Fibroblast of lung (primary cell): ENCODE measurements at regions not wholly inside any gene's neighbourhood (a gene's known extent, or its start where the extent isn't known, plus 50 kb on each side); places are given as distances from the start of the nearest gene placed in this dataset.

Experiments used
- DNase-seq, 2 donors: peaks; one replicate each; pipeline versions ENCODE4 v3.0.0 to v3.0.0-alpha.2; 2010; ENCODE audit warnings: low read depth in 2 of 2
- H2AFZ ChIP-seq: 2 replicates; pipeline ENCODE4 v1.5.1; 2012; ENCODE audit warnings: low read length, control low read depth, inconsistent platforms
- H3K27ac ChIP-seq: 2 replicates; pipeline ENCODE4 v1.5.1; 2011; ENCODE audit warnings: low read length, control low read depth; ENCODE audit not compliant: insufficient read depth
- H3K27me3 ChIP-seq: 2 replicates; pipeline ENCODE4 v1.5.1; 2011; ENCODE audit warnings: mild to moderate bottlenecking, low read length; ENCODE audit not compliant: control insufficient read depth, insufficient read depth
- H3K36me3 ChIP-seq: 2 replicates; pipeline ENCODE4 v1.5.1; 2011; ENCODE audit warnings: low read length; ENCODE audit not compliant: control insufficient read depth, insufficient read depth
- H3K4me1 ChIP-seq: 2 replicates; pipeline ENCODE4 v1.5.1; 2011; ENCODE audit warnings: low read length; ENCODE audit not compliant: control insufficient read depth, insufficient read depth; ENCODE audit errors: extremely low read depth
- H3K4me2 ChIP-seq: 2 replicates; pipeline ENCODE4 v1.5.1; 2011; ENCODE audit warnings: low read length, control low read depth; ENCODE audit not compliant: insufficient read depth; ENCODE audit errors: extremely low read depth
- H3K4me3 ChIP-seq, 4 experiments: fragments of 200-600 bp in 1 of 4; sonication (generic) in 1 of 4; replicated peaks in 1 of 4; 2 replicates each; pipeline ENCODE4 v1.5.1; 2011 to 2016; ENCODE audit warnings: low read length in 4 of 4, low read depth in 3 of 4, mild to moderate bottlenecking in 3 of 4, control low read depth in 2 of 4, inconsistent platforms in 1 of 4, mixed read lengths in 1 of 4; ENCODE audit not compliant: insufficient read depth in 1 of 4; ENCODE audit errors: control extremely low read depth in 1 of 4
- H3K79me2 ChIP-seq: 2 replicates; pipeline ENCODE4 v1.5.1; 2012; ENCODE audit warnings: mild to moderate bottlenecking, low read length, inconsistent platforms; ENCODE audit not compliant: control insufficient read depth, insufficient read depth
- H3K9ac ChIP-seq: 2 replicates; pipeline ENCODE4 v1.5.1; 2011; ENCODE audit warnings: mild to moderate bottlenecking, low read length, control low read depth; ENCODE audit not compliant: insufficient read depth
- H3K9me3 ChIP-seq: 2 replicates; pipeline ENCODE4 v1.5.1; 2012; ENCODE audit warnings: low read depth, low read length; ENCODE audit not compliant: control insufficient read depth, insufficient read depth
- H4K20me1 ChIP-seq: 2 replicates; pipeline ENCODE4 v1.5.1; 2011; ENCODE audit warnings: low read length; ENCODE audit not compliant: control insufficient read depth, insufficient read depth; ENCODE audit errors: extremely low read depth
- CTCF ChIP-seq, 2 donors: IDR thresholded peaks in 1 of 2; conservative IDR thresholded peaks in 1 of 2; 1 replicate in 1 of 2; 2 replicates in 1 of 2; pipeline ENCODE4 v1.5.1; 2011 to 2012; ENCODE audit warnings: low read length in 2 of 2, control low read depth in 1 of 2, inconsistent platforms in 1 of 2, low read depth in 1 of 2, mild to moderate bottlenecking in 1 of 2
- EZH2 ChIP-seq: IDR thresholded peaks from 2 replicates; pipeline ENCODE4 v1.5.1; 2012; ENCODE audit warnings: low read length, control low read depth, mild to moderate bottlenecking; ENCODE audit errors: missing control alignments

- H4K20me1 ChIP-seq = no peaks in the 10 kb centered on the region
- no peak overlapping the region for H3K4me3 ChIP-seq
- peaks cover 2% of the 10 kb centered on the region for H3K4me1 ChIP-seq
- H3K27ac ChIP-seq = no peak overlapping the region
- H3K4me2 ChIP-seq = no peak overlapping the region
- TF ChIP-seq EZH2 (no peak), CTCF (conservative IDR thresholded peaks at IDR 0.05 in 1 of 2, IDR thresholded peaks at IDR 0.05 in 1 of 2; ENCODE audit: low read depth in 1 of 2, low read length in 2 of 2) (no peak)
- no peaks in the 10 kb centered on the region for H3K79me2 ChIP-seq
- H3K36me3 ChIP-seq = no peaks in the 10 kb centered on the region
- no peaks in the 10 kb centered on the region for H3K9me3 ChIP-seq
- H3K9ac ChIP-seq = no peak overlapping the region
- no peaks in the 10 kb centered on the region for H3K27me3 ChIP-seq
- no peak overlapping the region for H2AFZ ChIP-seq
- no peak for DNase-seq
Observed at GRCh38 chr21:28332796-28333195, 659.9 kb downstream of the LTN1 start.

GRCh38 chr21:28325618-28326017 is 667.1 kb downstream of the LTN1 start:
- H3K4me1 ChIP-seq = no peaks in the 10 kb centered on the region
- no peaks in the 10 kb centered on the region for H3K79me2 ChIP-seq
- no peak overlapping the region for H3K4me3 ChIP-seq
- no peak for TF ChIP-seq CTCF (conservative IDR thresholded peaks at IDR 0.05 in 1 of 2, IDR thresholded peaks at IDR 0.05 in 1 of 2; ENCODE audit: low read depth in 1 of 2, low read length in 2 of 2)
- TF ChIP-seq EZH2 = no peak
- DNase-seq = no peak
- no peak overlapping the region for H3K9ac ChIP-seq
- no peak overlapping the region for H3K27ac ChIP-seq
- no peaks in the 10 kb centered on the region for H3K27me3 ChIP-seq
- H3K36me3 ChIP-seq = no peaks in the 10 kb centered on the region
- no peaks in the 10 kb centered on the region for H3K9me3 ChIP-seq
- H2AFZ ChIP-seq = no peak overlapping the region
- H3K4me2 ChIP-seq = no peak overlapping the region
- H4K20me1 ChIP-seq = no peaks in the 10 kb centered on the region

- Histone ChIP-seq H3K27ac (no peak overlapping the region), H3K9me3 (no peaks in the 10 kb centered on the region), H4K20me1 (no peaks in the 10 kb centered on the region), H3K9ac (no peak overlapping the region), H3K4me3 (no peak overlapping the region), H2AFZ (no peak overlapping the region), H3K27me3 (no peaks in the 10 kb centered on the region), H3K36me3 (no peaks in the 10 kb centered on the region), H3K4me1 (no peaks in the 10 kb centered on the region), H3K4me2 (no peak overlapping the region), H3K79me2 (no peaks in the 10 kb centered on the region)
- TF ChIP-seq EZH2 (no peak), CTCF (conservative IDR thresholded peaks at IDR 0.05 in 1 of 2, IDR thresholded peaks at IDR 0.05 in 1 of 2; ENCODE audit: low read depth in 1 of 2, low read length in 2 of 2) (no peak)
- no peak for DNase-seq
Observed at GRCh38 chr21:28324690-28325089, 668.0 kb downstream of the LTN1 start.
